Heart left ventricle (tissue), 16 donors: ENCODE measurements at regions not wholly inside any gene's neighbourhood (a gene's known extent, or its start where the extent isn't known, plus 50 kb on each side); places are given as distances from the start of the nearest gene placed in this dataset.

Experiments used
- ATAC-seq, 4 donors: fragments of 200-7000 bp; cut with Tn5 transposase; one replicate each; pipeline ENCODE4 v1.9.1; 2020 to 2022; ENCODE audit warnings: moderate library complexity in 4 of 4, mild to moderate bottlenecking in 3 of 4, moderate number of reproducible peaks in 1 of 4
- DNase-seq, 5 donors: peaks; one replicate each; pipeline ENCODE4 v3.0.0-alpha.2; 2020
- H3K27ac ChIP-seq, 12 donors: fragments of 200-600 bp; sonication (generic) in 4 of 12; one replicate each; pipeline versions ENCODE4 v1.5.0 to v1.8.0; 2016 to 2022; ENCODE audit warnings: mild to moderate bottlenecking in 2 of 12
- H3K27me3 ChIP-seq, 9 donors: fragments of 200-600 bp; sonication (generic) in 2 of 9; one replicate each; pipeline versions ENCODE4 v1.5.1 to v1.8.0; 2016 to 2022; ENCODE audit warnings: mild to moderate bottlenecking in 3 of 9
- H3K36me3 ChIP-seq, 9 donors: fragments of 200-600 bp; sonication (generic) in 2 of 9; one replicate each; pipeline versions ENCODE4 v1.5.0 to v1.8.0; 2018 to 2022; ENCODE audit warnings: mild to moderate bottlenecking in 2 of 9
- H3K4me1 ChIP-seq, 12 donors: fragments of 200-600 bp; sonication (generic) in 4 of 12; one replicate each; pipeline versions ENCODE4 v1.5.0 to v1.8.0; 2016 to 2022; ENCODE audit warnings: mild to moderate bottlenecking in 3 of 12
- H3K4me3 ChIP-seq, 12 donors: fragments of 200-600 bp; sonication (generic) in 4 of 12; one replicate each; pipeline versions ENCODE4 v1.5.0 to v1.8.0; 2017 to 2022; ENCODE audit warnings: mild to moderate bottlenecking in 9 of 12, moderate library complexity in 4 of 12
- H3K9me3 ChIP-seq, 12 donors: fragments of 200-600 bp; sonication (generic) in 4 of 12; one replicate each; pipeline versions ENCODE4 v1.5.0 to v1.8.0; 2016 to 2022; ENCODE audit warnings: mild to moderate bottlenecking in 1 of 12
- POLR2A ChIP-seq, 2 donors: fragments of 450-650 bp; IDR thresholded peaks; one replicate each; pipeline ENCODE4 v1.6.1; 2017; ENCODE audit warnings: antibody characterized with exemption in 2 of 2, mild to moderate bottlenecking in 2 of 2, moderate library complexity in 2 of 2
- WGBS, 4 donors: extraction: QIAGEN DNeasy Blood & Tissue Kit in 2 of 4; methylation state at CpG; one replicate each; pipeline versions ENCODE4 v1.1.5 to v1.1.7; 2013 to 2018; 5-methylcytosine and 5-hydroxymethylcytosine counted together
- intact Hi-C, 10 donors: fragments of 100-400 bp; cut with DNase I; formaldehyde crosslinking; loops; one replicate each; pipeline versions ENCODE4 v1.11.1 to v1.14.2; 2022
- TF ChIP-seq, protein P1 (sequence below), 12 donors: fragments of 200-600 bp; sonication (generic) in 4 of 12; IDR thresholded peaks; one replicate each; pipeline versions ENCODE4 v1.5.0 to v1.8.0; 2018 to 2022; ENCODE audit warnings: antibody characterized with exemption in 12 of 12, mild to moderate bottlenecking in 5 of 12
- donor health status: ischemic (EF 13 %, LVEDD 7.1; RV severe dilation, severe dysfunction).
- donor health status: healthy with polysubstance abuse.
- donor health status: DM: no; HTN: yes; CAD: no.
- donor health status: DM: no; HTN: no; CAD: no.
- donor health status: ischemic (EF 25% LVEDD 6.9; RV normal size, moderate dysfunction).
- donor health status: ischemic (EF 25% LVEDD 5.7; RV mildly dilated, moderate dysfunction).
- donor health status: healthy.
- donor health status: DM: yes; HTN: yes; CAD: no.
- donor health status: ischemic (EF 35%, LVEDD 5.7; RV mildly dilated, moderate dysfunction).
- donor health status: nonischemic (EF 11% LVEDD 7.7; RV severe dilation, severe dysfunction).
- donor health status: DM: yes; HTN: yes; CAD: no.
- donor health status: PGD.
- donor health status: ischemic (EF 29% LVEDD 5.4; RV normal size, mild dysfunction).
- donor health status: nonischemic (EF 23%, LVEDD 6.1; RV moderate dilation, normal function).

DNA sequence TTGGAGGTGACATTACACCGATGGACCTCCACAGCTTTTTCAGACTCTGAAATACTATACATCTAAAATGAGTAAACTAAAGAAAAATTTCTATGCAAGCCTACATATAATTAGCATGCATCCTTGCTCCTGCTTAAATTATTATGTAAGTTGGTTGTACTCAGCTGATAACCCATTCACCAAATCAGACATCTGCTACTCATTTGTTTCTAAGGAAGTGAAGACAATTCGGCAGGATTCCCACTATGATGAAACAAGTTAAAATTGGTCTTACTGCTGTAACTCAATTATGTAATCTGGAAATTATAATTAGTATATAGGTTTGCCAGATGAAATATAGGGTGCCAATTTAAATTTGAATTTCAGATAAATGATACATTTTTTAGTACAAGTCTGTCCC is 59.5 kb upstream of the FGF13 start:
- H3K4me1 ChIP-seq, result no peaks in the 10 kb centered on the region
- no peak overlapping the region for H3K27ac ChIP-seq
- intact Hi-C loops, result loop anchor here in 3 of 10 donors (5.0 to 10.0 kb wide), 4 partner anchors 654 to 1204 kb away; no protein-coding TSS in a partner anchor
- TF ChIP-seq, protein P1, sequence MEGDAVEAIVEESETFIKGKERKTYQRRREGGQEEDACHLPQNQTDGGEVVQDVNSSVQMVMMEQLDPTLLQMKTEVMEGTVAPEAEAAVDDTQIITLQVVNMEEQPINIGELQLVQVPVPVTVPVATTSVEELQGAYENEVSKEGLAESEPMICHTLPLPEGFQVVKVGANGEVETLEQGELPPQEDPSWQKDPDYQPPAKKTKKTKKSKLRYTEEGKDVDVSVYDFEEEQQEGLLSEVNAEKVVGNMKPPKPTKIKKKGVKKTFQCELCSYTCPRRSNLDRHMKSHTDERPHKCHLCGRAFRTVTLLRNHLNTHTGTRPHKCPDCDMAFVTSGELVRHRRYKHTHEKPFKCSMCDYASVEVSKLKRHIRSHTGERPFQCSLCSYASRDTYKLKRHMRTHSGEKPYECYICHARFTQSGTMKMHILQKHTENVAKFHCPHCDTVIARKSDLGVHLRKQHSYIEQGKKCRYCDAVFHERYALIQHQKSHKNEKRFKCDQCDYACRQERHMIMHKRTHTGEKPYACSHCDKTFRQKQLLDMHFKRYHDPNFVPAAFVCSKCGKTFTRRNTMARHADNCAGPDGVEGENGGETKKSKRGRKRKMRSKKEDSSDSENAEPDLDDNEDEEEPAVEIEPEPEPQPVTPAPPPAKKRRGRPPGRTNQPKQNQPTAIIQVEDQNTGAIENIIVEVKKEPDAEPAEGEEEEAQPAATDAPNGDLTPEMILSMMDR (IDR thresholded peaks at IDR 0.05), result no peak
- TF ChIP-seq POLR2A (IDR thresholded peaks at IDR 0.05), result no peak
- no peak overlapping the region for H3K4me3 ChIP-seq
- no peak for DNase-seq
- no peak for ATAC-seq
- H3K9me3 ChIP-seq, result no peaks in the 10 kb centered on the region
- H3K27me3 ChIP-seq, result peaks cover 0 to 4% (median 0%) of the 10 kb centered on the region in 9 donors
- H3K36me3 ChIP-seq, result no peaks in the 10 kb centered on the region
- WGBS, 4 donors, result 67 to 79% (median 76%) methylated on average over 2 of the region's 2 CpGs

GRCh38 chrX:138769918-138770317 is 58.4 kb upstream of the FGF13 start:
- H3K27ac ChIP-seq, result no peak overlapping the region
- TF ChIP-seq, protein P1 (IDR thresholded peaks at IDR 0.05), result no peak
- TF ChIP-seq POLR2A (IDR thresholded peaks at IDR 0.05), result no peak

DNA sequence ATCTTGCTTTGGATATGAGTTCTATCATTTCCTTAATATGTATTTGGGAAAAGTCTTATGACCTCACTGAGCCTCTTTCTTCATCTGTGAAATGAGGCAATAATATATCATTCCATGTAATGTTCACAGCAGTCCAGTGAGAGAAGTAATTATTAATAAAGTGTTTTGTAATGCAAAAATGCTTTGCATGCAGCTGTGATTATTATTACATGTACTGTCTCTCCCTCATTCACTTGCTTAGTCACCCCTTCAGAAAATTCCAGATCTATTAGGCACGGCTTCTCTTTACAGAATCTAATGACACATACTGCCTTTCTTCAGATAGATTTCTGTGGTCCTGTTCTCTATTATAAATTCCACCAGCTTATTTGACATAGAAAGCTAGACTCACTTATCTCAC is 53.5 kb upstream of the FGF13 start:
- no peak for TF ChIP-seq POLR2A (IDR thresholded peaks at IDR 0.05)
- TF ChIP-seq, protein P1 (IDR thresholded peaks at IDR 0.05), result no peak
- no peaks in the 10 kb centered on the region for H3K4me1 ChIP-seq
- peaks cover 0 to 13% (median 0%) of the 10 kb centered on the region in 9 donors for H3K27me3 ChIP-seq
- whole genome bisulfite sequencing, 4 donors, result 54 to 67% (median 59%) methylated on average over 1 of the region's 1 CpG
- ATAC-seq (no peak), DNase-seq (no peak)
- no peak overlapping the region for H3K4me3 ChIP-seq
- no peaks in the 10 kb centered on the region for H3K36me3 ChIP-seq
- intact Hi-C loops, result no loop called here
- no peaks in the 10 kb centered on the region for H3K9me3 ChIP-seq
- no peak overlapping the region for H3K27ac ChIP-seq

More at GRCh38 chrX:138769918-138770317, 58.4 kb upstream of the FGF13 start:
- no peaks in the 10 kb centered on the region for H3K4me1 ChIP-seq
- no peaks in the 10 kb centered on the region for H3K9me3 ChIP-seq
- intact Hi-C loops, result loop anchor here in 3 of 10 donors (5.0 to 10.0 kb wide), 4 partner anchors 655 to 1205 kb away; no protein-coding TSS in a partner anchor
- H3K4me3 ChIP-seq, result no peak overlapping the region
- 65 to 86% (median 79%) methylated on average over 2 of the region's 2 CpGs for WGBS, 4 donors
- ATAC-seq (no peak), DNase-seq (no peak)
- no peaks in the 10 kb centered on the region for H3K36me3 ChIP-seq
- H3K27me3 ChIP-seq, result no peaks in the 10 kb centered on the region

- TF ChIP-seq, protein P1 (IDR thresholded peaks at IDR 0.05), result no peak
- TF ChIP-seq POLR2A (IDR thresholded peaks at IDR 0.05), result no peak
- H3K27ac ChIP-seq, result no peak overlapping the region
- no peaks in the 10 kb centered on the region for H3K4me1 ChIP-seq
- DNase-seq (no peak), ATAC-seq (no peak)
- H3K36me3 ChIP-seq, result no peaks in the 10 kb centered on the region
- 66 to 95% (median 82%) methylated on average over 3 of the region's 3 CpGs for WGBS, 4 donors
- H3K9me3 ChIP-seq, result no peaks in the 10 kb centered on the region
- intact Hi-C loops, result no loop called here
- H3K27me3 ChIP-seq, result peaks cover 0 to 13% (median 0%) of the 10 kb centered on the region in 9 donors
- H3K4me3 ChIP-seq, result no peak overlapping the region
Measured at GRCh38 chrX:138763761-138764160, 52.2 kb upstream of the FGF13 start.
